NCI-H69 (cell line): ENCODE measurements at regions not wholly inside any gene's neighbourhood (a gene's known extent, or its start where the extent isn't known, plus 50 kb on each side); places are given as distances from the start of the nearest gene placed in this dataset.
A peak's percentile ranks its signal among the peaks of the same experiment; 100 is the strongest.

Experiments
- DNase-seq: peaks from one replicate; lab custom pipeline; 2025; lab: John Stamatoyannopoulos, UW

GRCh38 chr12:103181366-103182152 is 224.1 kb downstream of the ASCL1 start:
- DNase-seq: no peak

- DNase-seq: no peak
These were observed 224.8 kb downstream of the ASCL1 start for GRCh38 chr12:103182299-103182698.

GRCh38 chr12:103196467-103196866 is 239.0 kb downstream of the ASCL1 start:
- DNase-seq: no peak

GRCh38 chr12:103197725-103198388 is 240.4 kb downstream of the ASCL1 start:
- DNase-seq: peak; percentile 12

GRCh38 chr12:103198499-103198898 is 241.0 kb downstream of the ASCL1 start:
- no peak for DNase-seq

GRCh38 chr12:103205906-103206305 is 248.4 kb downstream of the ASCL1 start:
- no peak for DNase-seq

DNA sequence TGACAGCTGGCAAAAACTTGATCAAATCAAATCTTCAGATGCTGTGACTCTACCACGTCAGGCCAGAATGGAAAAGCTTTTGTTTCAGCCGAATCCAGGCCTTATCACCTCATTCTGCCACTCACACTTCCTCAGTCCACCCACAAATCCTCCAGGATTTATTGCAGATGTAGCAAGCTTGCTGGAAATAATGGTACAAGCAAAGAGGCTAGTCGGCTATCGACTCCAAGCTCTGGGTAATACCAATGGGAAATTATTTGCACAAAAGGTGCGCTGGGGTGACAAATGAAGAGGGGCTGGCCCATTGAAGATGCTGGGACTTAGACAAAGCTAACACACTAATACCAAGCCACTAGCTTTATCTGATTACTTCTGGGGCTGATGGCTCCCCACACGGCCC is 250.5 kb downstream of the ASCL1 start:
- DNase-seq: no peak

- peak; percentile 99 for DNase-seq
These were observed 254.6 kb downstream of the C12orf42 start for GRCh38 chr12:103241184-103241583.

- no peak for DNase-seq
These were observed 251.2 kb downstream of the C12orf42 start for GRCh38 chr12:103244596-103244995.

- peak; percentile 67 for DNase-seq
These were observed 248.2 kb downstream of the C12orf42 start for GRCh38 chr12:103247531-103247930.

- peak; percentile 81 for DNase-seq
These were observed 246.2 kb downstream of the C12orf42 start for GRCh38 chr12:103249607-103250006.

GRCh38 chr12:103250487-103250886 is 245.3 kb downstream of the C12orf42 start:
- DNase-seq: no peak
